DND-41 (cell line): ENCODE measurements at regions not wholly inside any gene's neighbourhood (a gene's known extent, or its start where the extent isn't known, plus 50 kb on each side); places are given as distances from the start of the nearest gene placed in this dataset.

Experiments
- ATAC-seq: fragments of 200-7000 bp; cut with Tn5 transposase; 3 replicates; pipeline ENCODE4 v1.9.1; 2021; ENCODE audit warnings: low read depth; ENCODE audit not compliant: insufficient read depth
- DNase-seq: peaks from one replicate; pipeline ENCODE4 v3.0.0-alpha.2; 2020
- H2AFZ ChIP-seq: 2 replicates; pipeline ENCODE4 v1.6.0; 2012; ENCODE audit warnings: low read depth, low read length
- H3K27ac ChIP-seq: 2 replicates; pipeline ENCODE4 v1.5.1; 2012; ENCODE audit warnings: low read length, inconsistent platforms
- H3K27me3 ChIP-seq: fragments of 200-600 bp; sonication (generic); 2 replicates; pipeline ENCODE4 v1.6.0; 2012; ENCODE audit warnings: low read length, mild to moderate bottlenecking, inconsistent platforms; ENCODE audit not compliant: insufficient read depth, poor library complexity
- H3K36me3 ChIP-seq: 2 replicates; pipeline ENCODE4 v1.5.1; 2012; ENCODE audit warnings: low read length, inconsistent platforms; ENCODE audit not compliant: insufficient read depth
- H3K4me1 ChIP-seq: 2 replicates; pipeline ENCODE4 v1.5.1; 2012; ENCODE audit warnings: mild to moderate bottlenecking, low read length; ENCODE audit not compliant: insufficient read depth
- H3K4me2 ChIP-seq: 2 replicates; pipeline ENCODE4 v1.6.0; 2012; ENCODE audit warnings: mild to moderate bottlenecking, moderate library complexity, low read length, inconsistent platforms; ENCODE audit not compliant: insufficient read depth
- H3K4me3 ChIP-seq, 2 experiments: fragments of 200-600 bp in 1 of 2; shearing (Covaris generic) in 1 of 2; 2 replicates each; pipeline ENCODE4 v1.5.1; 2012 to 2016; ENCODE audit warnings: inconsistent platforms in 2 of 2, low read length in 2 of 2, mild to moderate bottlenecking in 2 of 2, low read depth in 1 of 2, moderate library complexity in 1 of 2
- H3K79me2 ChIP-seq: 2 replicates; pipeline ENCODE4 v1.6.0; 2012; ENCODE audit warnings: low read length, inconsistent platforms; ENCODE audit not compliant: insufficient read depth
- H3K9ac ChIP-seq: 2 replicates; pipeline ENCODE4 v1.6.0; 2012; ENCODE audit warnings: low read depth, mild to moderate bottlenecking, inconsistent platforms, low read length, moderate library complexity
- H3K9me3 ChIP-seq: 2 replicates; pipeline ENCODE4 v1.5.1; 2012; ENCODE audit warnings: low read length, moderate library complexity, mild to moderate bottlenecking, inconsistent platforms; ENCODE audit not compliant: insufficient read depth, severe bottlenecking
- H4K20me1 ChIP-seq: 2 replicates; pipeline ENCODE4 v1.6.0; 2012; ENCODE audit warnings: low read length; ENCODE audit not compliant: insufficient read depth
- CTCF ChIP-seq: IDR thresholded peaks from 2 replicates; pipeline ENCODE4 v1.5.1; 2012; ENCODE audit warnings: borderline replicate concordance, low read length, moderate library complexity, mild to moderate bottlenecking; ENCODE audit not compliant: poor library complexity, severe bottlenecking; ENCODE audit errors: extremely low read depth
- EZH2 ChIP-seq: IDR thresholded peaks from 3 replicates; pipeline ENCODE4 v1.6.1; 2012; ENCODE audit warnings: borderline replicate concordance, low read depth, mild to moderate bottlenecking, moderate library complexity, low read length, inconsistent platforms; ENCODE audit not compliant: severe bottlenecking

DNA sequence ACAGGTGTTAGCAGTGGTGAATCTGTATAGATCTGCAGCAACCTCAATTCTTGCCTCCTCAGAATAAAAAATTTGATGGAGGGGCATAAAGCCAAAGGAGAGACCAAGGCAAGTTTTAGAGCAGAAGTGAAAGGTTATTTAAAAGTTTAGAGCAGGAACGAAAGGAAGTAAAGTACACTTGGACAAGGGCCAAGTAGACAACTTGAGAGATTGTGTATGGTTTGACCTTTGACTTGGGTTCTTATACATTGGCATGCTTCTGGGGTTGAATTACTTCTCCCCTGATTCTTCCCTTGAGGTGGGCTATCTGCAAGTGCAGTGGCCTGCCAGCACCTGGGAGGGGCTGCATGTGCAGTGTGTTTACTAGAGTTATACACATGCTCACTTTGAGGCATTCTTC lies 278.8 kb upstream of the NDST3 start:
- TF ChIP-seq CTCF (no peak), EZH2 (no peak)
- no peak overlapping the region for H3K9ac ChIP-seq
- no peak overlapping the region for H3K4me2 ChIP-seq
- H3K79me2 ChIP-seq: no peaks in the 10 kb centered on the region
- ATAC-seq (no peak), DNase-seq (no peak)
- H3K27me3 ChIP-seq: no peaks in the 10 kb centered on the region
- H2AFZ ChIP-seq: no peak overlapping the region
- H3K4me1 ChIP-seq: no peaks in the 10 kb centered on the region
- peaks cover 19% of the 10 kb centered on the region for H3K9me3 ChIP-seq
- no peak overlapping the region for H3K4me3 ChIP-seq
- H3K27ac ChIP-seq: no peak overlapping the region
- no peaks in the 10 kb centered on the region for H4K20me1 ChIP-seq
- no peaks in the 10 kb centered on the region for H3K36me3 ChIP-seq

- H3K27ac ChIP-seq: no peak overlapping the region
- no peaks in the 10 kb centered on the region for H3K27me3 ChIP-seq
- no peak overlapping the region; the same call in 1 of the 2 replicates for H2AFZ ChIP-seq
- peaks cover 7% of the 10 kb centered on the region for H3K4me1 ChIP-seq
- no peak overlapping the region for H3K4me3 ChIP-seq
- no peaks in the 10 kb centered on the region for H4K20me1 ChIP-seq
- no peak for DNase-seq
- no peak for TF ChIP-seq CTCF
- no peak for TF ChIP-seq EZH2
- H3K9me3 ChIP-seq: peaks cover 6% of the 10 kb centered on the region
- H3K79me2 ChIP-seq: no peaks in the 10 kb centered on the region
- no peak overlapping the region for H3K9ac ChIP-seq
- H3K4me2 ChIP-seq: no peak overlapping the region
- no peak for ATAC-seq
- no peaks in the 10 kb centered on the region for H3K36me3 ChIP-seq
These were observed 265.7 kb upstream of the NDST3 start for GRCh38 chr4:117768610-117769009.

DNA sequence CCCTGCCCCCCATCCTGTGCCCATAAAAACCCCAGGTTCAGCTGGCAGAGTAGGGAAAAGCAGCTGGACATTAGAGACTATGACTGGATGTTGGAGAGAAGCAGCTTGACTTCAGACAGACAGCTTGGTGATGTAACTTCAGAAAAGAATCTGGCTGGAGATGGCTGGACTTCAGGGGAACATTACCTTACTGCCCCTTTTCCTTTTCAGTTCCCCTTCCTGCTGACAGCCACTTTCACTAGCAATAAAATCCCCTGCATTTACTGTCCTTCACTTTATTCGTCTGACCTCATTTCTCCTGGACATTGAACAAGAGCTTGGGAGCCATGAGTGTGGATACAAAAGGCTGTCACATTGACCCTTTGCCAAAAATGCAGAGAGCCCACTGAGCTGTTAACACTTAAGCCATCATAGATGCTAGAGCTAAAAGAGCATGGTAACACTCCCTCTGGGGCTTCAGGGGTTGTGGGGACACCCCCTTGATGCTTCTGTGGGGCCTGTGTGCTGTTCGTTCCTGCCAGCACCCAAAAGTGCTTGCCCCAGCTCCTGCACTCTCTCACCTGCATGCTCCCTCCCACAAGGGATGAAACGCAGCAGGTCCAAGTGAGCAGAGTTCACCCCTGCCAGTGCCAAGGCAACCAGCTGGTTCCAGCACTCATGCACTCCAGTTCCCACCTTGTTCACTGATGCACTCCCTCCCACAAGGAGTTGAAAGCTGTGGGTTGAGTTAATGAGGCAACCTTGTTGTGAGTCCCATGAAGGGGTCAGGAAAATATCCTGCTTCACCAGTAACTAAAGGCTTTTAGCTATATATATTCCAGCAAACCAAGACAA lies 263.8 kb upstream of the NDST3 start:
- Histone ChIP-seq H3K79me2 (no peaks in the 10 kb centered on the region), H3K9me3 (peaks cover 6% of the 10 kb centered on the region), H2AFZ (no peak overlapping the region), H3K27ac (no peak overlapping the region), H3K9ac (no peak overlapping the region), H3K4me2 (no peak overlapping the region), H3K27me3 (no peaks in the 10 kb centered on the region), H3K4me1 (peaks cover 7% of the 10 kb centered on the region), H3K4me3 (no peak overlapping the region), H3K36me3 (no peaks in the 10 kb centered on the region), H4K20me1 (no peaks in the 10 kb centered on the region)
- ATAC-seq: no peak; the same call in 2 of the 3 replicates
- no peak for DNase-seq
- TF ChIP-seq CTCF (no peak), EZH2 (no peak)
